Breast epithelium (tissue), 3 donors: ENCODE measurements at regions not wholly inside any gene's neighbourhood (a gene's known extent, or its start where the extent isn't known, plus 50 kb on each side); places are given as distances from the start of the nearest gene placed in this dataset.
"Not testable (repeated sequence)": the region's sequence is repeated elsewhere in the genome, so short reads cannot be mapped to it uniquely, and the experiment has no call there.

Experiments
- POLR2A ChIP-seq: fragments of 450-650 bp; IDR thresholded peaks from one replicate; pipeline ENCODE4 v1.6.1; 2016; ENCODE audit warnings: antibody characterized with exemption, mild to moderate bottlenecking, moderate library complexity
- POLR2AphosphoS5 ChIP-seq, 3 donors: sonication (generic); formaldehyde crosslinking; IDR thresholded peaks; one replicate each; pipeline ENCODE4 v1.6.1; 2017; ENCODE audit warnings: antibody characterized with exemption in 3 of 3
- TF ChIP-seq, protein P1 (sequence below), 3 donors: fragments of 450-650 bp; IDR thresholded peaks; one replicate each; pipeline ENCODE4 v1.5.1; 2016 to 2017; ENCODE audit warnings: antibody characterized with exemption in 3 of 3, mild to moderate bottlenecking in 3 of 3, moderate library complexity in 3 of 3

GRCh38 chr2:87582152-87582551 lies 165.7 kb upstream of the PLGLB2 start:
- TF ChIP-seq POLR2A; POLR2AphosphoS5 (IDR thresholded peaks at IDR 0.05): not testable (repeated sequence)
- TF ChIP-seq, protein P1, sequence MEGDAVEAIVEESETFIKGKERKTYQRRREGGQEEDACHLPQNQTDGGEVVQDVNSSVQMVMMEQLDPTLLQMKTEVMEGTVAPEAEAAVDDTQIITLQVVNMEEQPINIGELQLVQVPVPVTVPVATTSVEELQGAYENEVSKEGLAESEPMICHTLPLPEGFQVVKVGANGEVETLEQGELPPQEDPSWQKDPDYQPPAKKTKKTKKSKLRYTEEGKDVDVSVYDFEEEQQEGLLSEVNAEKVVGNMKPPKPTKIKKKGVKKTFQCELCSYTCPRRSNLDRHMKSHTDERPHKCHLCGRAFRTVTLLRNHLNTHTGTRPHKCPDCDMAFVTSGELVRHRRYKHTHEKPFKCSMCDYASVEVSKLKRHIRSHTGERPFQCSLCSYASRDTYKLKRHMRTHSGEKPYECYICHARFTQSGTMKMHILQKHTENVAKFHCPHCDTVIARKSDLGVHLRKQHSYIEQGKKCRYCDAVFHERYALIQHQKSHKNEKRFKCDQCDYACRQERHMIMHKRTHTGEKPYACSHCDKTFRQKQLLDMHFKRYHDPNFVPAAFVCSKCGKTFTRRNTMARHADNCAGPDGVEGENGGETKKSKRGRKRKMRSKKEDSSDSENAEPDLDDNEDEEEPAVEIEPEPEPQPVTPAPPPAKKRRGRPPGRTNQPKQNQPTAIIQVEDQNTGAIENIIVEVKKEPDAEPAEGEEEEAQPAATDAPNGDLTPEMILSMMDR (IDR thresholded peaks at IDR 0.05): not testable (repeated sequence)
